NCI-H1092 treated with DMSO at 0.1 percent for 48 hours (cell line): ENCODE measurements at regions not wholly inside any gene's neighbourhood (a gene's known extent, or its start where the extent isn't known, plus 50 kb on each side); places are given as distances from the start of the nearest gene placed in this dataset.
A peak's percentile ranks its signal among the peaks of the same experiment; 100 is the strongest.

Experiments
- DNase-seq: peaks from one replicate; lab custom pipeline; 2025; lab: John Stamatoyannopoulos, UW

DNA sequence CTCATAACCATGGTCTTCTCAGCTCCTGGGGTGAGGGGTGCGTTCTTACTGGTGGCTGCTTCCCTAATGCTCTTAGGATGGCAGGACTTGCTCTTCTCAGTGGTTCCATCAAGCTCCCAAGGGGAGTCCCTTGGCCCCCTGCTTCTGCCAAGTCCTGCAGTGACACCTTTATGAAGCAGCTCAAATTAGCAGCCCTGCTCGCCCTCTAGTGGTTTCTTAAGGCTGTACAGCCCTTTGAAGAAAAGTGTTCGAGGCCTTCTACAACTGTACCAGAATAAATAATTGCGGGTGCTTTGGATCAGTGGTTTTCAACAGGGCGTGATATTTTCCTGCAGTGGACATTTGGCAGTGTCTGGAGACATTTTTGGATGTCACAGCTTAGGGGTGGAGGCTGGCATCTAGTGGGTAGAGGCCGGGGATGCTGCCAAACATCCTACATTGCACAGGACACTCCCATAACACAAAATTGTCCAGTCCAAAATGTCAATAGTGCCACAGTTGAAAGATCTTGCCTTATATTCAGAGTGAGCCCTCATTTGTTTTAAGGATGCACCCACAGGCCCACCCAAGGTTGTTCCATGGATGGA, 204.7 kb upstream of the S100G start:
- DNase-seq: peak; percentile 35

DNA sequence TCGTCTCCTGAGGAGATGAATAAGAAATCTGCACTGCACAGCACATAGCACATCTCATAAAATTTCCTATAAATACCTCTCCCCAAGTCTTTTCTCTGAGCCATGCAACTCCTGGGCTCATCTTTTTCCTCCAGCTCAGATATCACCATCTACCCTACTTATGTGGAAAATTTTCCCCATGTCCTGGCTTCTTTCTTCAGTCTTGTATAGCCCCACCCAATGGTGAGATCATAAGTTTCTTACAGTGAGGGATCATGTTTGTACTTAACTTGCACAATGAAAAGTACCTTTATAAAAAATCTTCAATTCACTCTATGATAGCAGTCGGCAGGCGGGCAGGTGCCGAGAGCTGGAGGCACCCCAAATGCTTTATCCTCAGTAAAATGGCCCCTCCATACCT, 198.6 kb upstream of the S100G start:
- DNase-seq: no peak

DNA sequence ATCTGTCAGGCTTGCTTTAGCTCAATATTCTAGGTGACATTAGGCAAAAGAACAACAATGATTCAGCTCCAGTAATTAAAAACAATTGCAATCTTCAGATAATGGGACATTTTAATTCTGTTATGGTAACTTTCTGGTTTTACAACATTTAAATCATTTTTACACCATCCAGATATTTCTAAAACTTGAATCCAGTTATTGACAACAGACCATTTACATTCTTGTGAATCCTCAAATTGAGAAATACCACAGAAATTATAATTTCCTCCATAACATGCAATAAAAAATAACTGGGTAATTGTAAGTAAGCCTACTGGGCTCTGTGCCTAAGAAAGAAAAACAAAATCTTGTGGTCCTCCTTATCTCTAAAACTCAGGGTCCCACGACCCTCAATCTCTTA, 195.0 kb upstream of the S100G start:
- no peak for DNase-seq

DNA sequence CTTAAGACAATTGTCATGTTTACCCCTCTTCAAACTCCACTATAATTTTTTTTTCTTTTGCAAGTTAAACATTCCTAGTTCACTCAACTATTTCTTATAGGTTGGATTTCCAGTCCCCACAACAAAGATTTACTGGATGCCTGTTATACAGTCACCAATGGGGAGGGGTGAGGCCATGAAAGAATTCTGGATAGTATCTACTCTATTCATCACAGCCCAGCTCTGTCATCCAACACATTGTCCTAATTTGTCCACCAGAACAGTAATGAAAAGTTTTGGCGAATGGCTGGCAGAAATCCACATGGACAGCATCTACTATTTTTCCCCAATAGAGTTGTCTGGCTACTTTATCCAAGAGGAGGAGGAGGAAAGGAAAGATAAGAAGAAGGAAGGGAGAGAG, 192.7 kb upstream of the S100G start:
- DNase-seq: no peak

DNA sequence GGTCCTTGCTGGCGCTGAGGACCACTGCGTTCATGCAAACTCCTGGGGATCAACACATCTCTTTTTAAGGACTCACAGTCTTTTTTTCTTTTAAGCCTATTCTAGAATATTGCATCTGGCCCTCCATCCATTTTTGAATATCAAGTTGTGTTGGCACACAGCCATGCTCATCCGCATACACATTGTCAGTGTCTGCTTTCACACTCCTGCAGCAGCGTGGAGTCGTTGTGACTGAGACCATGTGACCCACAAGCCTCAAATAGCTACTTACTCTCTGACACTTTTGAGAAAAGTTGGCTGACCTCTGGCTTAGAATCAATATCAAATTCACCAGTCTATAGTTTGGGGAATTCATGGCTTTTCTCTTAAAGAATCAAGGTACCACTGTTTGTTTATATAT, 191.8 kb upstream of the S100G start:
- DNase-seq: no peak

DNA sequence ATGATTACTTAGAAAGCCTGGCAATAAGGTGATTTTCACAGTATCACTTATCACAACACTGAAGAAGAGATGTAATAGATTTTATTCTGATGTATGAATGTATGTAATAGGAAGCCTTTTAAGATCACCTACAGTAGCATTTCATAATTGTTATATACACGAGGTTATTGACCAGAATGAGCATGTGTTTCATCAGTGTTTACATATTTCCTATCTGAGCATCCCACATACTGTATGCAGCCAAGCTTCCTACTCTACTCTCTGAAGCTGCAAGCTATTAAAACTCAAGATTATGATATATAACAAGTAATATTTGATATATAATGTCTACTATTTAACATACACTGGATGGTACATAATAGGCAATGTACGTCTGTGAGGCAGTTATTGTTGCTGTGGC, 190.9 kb upstream of the S100G start:
- DNase-seq: no peak

DNA sequence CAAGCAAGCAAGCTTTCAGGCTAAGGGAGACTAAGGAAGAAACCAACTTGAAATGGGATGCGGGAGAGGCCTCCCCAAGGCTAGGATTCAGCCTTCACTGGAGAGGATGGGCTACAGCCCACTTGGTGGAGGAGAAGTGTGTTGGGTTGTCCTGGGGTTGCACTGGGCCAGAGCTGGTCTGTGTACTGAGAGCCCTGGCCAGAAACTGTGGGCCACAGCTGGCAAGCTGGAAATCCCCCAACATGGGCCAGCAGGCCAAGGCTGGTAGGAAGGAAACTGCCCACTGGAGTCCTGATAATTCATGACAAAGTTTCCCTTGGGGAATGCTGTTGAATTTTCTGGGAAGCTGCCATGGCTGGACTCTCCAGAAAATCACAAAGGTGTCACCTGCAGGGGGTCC, 188.0 kb upstream of the S100G start:
- no peak for DNase-seq

DNA sequence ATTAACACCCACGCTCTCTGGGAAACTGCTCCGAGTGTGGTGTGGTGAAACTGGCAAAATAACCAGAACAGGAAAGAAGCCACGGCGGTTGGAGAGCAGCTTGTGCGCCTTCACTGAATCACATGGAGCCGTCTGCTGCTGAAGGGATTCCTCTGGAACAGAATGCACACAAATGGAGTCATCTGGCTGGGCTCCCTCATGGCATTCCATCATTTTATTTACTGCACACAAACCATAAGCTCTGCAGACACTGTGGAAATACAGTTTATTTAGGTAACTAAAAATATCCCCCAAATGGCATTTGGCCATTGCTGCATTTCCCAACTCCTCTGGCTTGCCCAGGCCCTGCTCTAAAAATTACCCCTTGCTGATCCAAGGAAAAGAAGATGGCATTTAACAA, 187.0 kb upstream of the S100G start:
- DNase-seq: no peak

DNA sequence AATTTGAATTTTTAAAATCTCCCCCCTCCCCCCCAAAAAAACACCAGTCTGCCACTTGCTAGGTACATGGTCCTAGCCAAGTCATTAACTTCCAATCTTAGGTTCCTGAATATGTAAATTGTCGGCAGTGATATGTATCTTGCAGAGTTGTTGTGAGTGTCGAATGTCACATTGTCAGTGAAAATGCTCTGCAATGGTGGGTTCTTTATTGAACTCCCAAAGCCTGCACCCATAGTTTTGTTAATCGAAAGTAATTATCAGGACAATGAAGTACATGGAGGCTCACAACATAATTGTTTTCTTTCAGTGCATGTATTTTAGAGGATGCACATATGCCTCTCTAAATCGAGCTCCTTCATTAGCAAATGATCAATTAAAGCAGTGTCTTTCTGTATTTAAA, 185.6 kb upstream of the S100G start:
- DNase-seq: no peak

DNA sequence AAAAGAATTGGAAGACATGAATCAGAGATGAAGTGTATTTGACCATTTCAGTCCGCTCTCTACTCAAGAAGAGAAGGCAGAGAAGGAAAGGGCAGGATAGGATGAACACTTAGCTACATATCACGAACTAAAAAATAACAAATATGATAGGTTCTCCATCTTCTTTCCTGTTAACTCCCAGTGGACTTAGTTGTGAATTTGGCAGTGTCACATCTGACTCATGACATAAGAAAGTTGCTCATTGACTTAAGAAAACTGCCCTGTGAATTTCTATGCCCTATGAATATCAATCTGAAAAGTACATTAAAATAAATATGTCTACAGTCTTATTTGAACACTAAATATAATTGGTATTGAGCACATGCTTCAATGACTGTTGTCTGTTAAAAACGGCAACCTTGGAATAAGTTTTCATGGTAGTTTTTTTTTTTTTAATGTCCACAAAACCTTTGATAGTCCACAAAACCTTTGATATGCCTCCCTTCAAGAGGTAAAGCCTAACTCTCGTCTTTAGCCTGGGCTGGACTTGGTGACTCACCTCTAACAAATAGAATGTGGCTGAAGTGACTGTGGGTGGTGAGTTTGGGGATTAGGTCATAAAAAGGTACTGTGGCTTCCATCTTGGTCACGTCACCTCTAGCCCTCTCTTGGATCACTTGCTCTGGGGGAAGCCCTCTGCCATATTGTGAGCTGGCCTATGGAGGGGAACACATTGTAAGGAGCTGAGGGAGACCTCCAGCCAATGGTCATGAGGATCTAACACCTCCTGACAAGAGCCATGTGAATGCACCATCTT, 184.7 kb upstream of the S100G start:
- DNase-seq: no peak

DNA sequence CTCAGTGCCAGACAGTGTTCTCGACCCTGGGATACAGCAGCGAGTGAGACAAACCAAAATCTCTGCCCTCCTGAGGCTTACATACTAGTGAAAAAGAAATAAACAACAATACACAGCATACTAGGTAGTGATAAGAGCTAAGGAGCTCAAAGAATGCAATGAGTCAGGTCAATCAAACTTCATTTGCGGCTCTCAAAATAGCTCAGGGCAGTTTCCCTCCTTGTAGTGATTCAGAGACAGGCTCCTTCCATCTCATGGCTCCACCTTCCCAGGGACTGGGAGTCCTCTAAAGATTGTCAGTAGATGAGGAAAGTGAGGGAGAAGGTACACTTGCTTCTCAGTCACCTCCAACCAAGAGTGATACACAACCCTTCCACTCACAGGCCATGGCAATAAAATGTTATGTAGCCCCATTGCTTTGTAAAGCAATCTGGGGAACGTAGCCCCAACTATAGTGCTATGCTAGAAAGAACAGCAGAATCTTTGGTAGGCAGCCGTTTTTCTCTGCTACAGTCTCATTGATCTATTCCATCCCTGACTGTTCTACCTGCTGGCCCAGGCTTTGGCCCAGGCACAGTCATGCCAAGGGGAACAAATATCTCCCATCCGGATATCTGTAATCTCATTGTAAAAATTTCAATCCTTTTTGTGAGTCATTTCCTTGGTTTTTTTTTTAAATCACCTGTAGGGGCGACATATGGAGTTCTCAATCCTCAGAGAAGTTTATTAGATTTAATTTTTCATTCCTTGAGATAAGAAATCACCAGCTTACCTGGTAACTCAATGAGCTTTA, 183.1 kb upstream of the S100G start:
- no peak for DNase-seq

DNA sequence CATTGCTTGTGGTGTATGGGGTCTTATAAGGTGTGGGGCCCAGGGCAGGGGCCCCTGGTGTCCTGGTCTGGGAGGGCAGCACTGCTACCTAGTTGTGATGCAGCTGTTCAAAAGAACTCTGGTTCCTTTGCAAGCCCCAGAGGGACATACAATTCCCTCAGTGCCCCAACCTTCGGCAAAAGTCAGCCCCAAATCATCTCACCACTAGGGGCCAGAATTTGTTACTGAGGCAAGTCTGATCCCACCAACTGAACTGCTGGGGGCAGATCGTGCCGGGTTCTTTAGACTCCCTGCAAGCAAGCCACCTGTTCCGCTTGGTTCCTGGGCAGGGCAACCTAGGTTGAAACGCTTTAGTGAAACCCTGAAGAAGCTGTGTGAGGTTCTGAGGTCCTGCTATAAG, 180.1 kb upstream of the S100G start:
- DNase-seq: no peak

DNA sequence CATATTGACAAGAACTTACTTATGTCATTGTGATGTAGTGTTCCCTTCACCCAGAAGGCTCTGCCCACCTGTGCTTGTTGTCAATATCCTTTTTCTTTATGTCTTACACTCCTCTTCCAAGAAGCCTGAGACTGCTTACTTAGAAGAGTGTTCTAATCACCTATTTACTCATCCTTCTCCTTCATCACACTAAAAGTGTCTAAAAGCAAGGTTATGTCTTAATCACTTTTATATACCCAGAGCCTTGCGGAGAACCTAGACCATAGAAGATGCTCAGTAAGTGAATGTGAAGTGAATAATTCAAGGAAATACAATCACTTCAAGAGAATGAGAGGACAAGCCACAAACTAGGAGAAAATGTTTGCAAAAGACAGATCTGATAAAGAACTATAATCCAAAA, 177.6 kb upstream of the S100G start:
- no peak for DNase-seq

DNA sequence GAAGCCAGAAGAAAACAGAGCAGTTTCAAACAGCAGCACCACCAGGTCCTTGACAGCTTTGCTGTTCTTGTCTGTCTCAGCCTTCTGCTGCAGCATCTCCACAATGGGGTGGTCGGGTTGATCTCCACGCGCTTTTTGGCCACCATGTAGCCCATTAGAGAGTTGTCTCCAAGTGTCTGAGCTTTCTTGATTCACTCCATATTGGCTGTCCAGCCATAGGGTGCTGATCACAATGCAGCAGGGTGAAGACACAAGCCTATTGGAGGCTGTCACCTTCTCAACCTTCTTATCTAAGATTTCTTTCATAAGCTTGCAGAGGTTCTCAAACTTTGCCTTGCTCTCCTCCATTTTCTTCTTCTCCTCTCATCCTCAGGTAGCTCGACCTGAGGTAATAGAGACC, 175.4 kb upstream of the S100G start:
- DNase-seq: no peak

DNA sequence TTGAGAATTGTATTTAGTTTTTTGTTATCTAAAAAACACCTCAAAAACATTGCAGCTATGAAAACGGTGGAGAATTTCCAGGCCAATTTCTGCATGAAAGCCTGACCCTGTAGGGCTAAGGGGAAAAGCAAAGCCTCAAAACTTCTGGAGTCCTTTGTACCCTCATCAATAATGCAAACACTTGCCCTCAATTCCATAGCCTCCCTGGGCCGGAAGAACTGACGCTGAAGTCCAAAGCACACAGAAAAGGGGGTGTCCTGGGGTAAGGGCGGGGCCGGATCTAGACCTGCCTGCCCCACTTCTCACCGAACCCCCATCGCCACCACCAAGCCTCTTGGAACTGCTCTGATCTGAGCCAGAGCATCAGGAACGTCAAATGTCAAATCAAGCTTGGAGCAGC, 173.9 kb upstream of the S100G start:
- DNase-seq: no peak

DNA sequence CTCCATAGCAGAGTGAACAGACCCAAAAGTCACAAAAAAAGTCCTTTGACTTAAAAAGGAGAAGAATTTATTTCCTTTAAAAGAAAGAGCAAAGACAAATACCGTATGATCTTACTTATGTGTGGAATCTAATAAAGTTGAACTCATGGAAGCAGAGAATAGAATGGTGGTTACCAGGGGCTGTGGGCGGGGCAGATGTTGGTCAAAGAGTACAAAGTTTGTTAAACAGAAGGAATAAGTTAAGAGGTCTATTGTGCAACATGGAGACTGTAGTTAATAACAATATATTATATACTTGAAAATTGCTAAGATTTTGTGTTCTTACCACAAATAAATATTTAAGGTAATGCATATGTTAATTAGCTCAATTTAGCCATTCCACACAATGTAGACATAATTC, 173.3 kb upstream of the S100G start:
- DNase-seq: no peak

DNA sequence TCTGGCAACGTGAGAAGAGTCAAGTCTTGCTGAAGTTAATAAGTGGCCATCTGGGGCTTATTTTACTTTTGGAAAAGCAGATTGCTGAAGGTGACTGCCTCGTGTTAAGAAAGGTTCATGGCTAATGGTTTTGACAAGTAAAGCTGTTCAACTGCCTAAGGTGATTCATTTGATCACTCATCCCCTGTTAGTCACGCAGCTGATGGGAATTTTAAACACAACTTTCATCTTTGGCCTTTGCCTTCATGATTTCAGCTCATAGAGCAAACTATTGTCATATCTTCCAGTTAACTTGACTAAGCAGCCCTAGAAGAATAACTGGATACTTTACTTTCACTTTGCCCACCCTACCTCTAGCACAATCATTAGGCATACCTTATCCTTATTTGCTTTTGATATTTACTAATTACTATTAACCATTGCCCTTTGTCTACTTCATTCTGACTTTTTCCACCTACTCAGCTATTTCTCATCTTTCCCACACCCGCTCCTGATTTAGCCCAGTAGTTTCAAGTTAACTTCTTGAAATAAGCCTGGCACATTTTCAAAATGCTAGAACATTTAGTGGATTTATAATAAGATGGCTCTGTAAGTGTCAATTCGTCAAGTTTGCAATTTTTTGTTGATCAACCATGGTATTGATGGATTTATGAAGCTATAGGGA, 170.6 kb upstream of the S100G start:
- DNase-seq: no peak

DNA sequence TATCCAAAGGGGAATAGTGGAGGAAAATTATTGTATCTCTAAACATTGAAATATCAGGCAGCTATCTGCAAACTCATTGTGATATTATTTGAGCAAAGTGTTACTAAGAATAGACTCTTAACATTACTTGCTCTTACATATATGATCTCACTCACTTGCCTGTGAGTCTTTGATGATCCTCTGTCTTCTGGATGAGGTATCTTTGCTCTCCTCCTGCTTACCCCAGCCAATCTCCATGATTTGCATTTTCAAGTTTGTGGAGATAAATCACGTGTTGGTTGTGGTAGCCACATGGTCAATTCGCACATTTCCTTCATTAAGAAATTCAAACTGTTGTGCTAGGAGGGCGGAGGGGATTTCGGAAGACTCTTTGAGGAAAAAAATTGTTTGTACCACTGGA, 169.9 kb upstream of the S100G start:
- DNase-seq: no peak

DNA sequence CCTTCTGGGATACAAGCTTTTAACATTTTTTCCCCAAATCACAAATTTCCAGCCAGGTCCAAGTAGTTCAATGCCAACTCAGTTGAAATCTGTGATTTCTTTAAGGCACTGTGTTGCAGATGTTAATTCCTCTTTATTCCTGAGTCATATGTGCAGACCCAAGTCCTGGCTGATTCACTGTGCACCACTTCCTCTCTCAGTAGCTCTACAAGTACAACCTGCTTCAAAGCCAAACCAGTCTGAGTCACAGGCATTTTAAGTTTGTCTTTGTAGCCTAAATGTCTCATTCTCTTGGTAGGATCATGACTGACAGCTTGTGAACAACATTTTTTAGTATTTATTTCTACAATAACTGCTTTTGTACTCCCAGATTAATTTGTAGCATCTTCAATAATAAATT, 165.6 kb upstream of the S100G start:
- no peak for DNase-seq

DNA sequence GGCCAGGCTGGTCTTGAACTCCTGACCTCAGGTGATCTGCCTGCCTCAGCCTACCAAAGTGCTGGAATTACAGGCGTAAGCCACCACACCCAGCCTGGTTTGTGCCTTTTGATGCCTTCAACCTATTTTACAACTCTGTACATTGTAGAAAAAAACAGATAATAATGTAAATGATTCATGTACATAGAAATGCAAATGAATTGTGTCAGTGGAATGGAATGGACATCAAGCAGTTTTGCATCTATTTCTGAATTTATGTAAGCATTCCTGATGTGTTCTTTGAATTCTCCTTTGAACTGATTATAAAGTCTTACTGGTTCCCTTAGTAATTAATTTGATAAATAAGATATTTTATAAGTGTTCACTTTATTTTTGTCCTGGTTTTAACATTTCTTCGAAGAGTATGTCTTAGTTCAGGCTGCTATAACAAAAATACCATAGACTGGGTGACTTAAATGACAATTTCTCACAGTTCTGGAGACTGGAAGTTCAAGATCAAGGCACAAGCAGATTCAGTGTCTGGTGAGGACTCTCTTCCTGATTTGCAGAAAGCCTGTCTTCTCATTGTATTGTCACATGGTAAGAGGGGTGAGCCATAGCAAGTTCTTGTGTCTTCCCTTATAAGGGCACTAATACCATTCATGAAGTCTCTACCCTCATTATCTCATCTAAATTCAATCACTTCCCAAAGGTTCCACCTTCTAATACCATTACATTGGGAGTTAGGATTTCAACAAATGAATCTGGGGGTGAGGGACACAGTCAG, 162.2 kb upstream of the S100G start:
- no peak for DNase-seq

DNA sequence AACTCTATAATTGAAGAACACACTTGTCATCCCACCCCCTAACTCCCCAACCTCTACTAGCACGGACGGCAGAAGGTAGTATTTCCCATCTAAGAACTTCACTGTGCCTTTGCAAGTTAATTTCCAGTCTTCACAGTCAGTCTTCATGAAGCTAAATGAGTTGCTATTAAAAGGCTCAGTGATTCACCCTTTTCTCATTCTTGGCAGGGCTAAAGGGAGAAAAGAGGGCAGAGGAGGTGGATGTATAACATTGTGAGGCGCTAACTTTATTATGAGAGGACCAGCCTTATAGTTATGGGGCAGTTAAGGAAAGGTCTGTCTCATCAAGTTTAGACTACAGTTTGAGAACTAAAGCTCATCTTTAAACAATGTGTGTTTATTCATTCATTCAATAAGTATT, 161.0 kb upstream of the S100G start:
- DNase-seq: no peak

DNA sequence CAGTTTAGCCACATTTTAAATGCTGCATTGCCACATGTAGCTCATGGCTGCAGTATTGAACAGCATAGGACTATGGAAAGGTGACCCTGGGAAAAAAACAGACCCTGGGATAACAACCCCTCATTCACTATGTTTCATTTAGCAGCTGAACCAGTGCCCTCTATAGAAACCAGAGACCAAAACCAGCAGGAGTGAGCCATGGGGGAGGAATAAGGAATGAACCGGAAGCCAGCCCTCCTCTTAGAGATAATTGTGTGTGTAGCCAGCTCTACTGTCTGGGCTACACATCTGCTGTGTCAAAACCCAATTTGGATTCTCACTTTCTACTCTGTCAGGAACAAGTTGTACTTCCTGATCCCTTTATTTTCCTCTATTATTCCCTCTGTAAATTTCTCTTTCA, 158.5 kb upstream of the S100G start:
- DNase-seq: no peak
